ENCODE measurements at regions not wholly inside any gene's neighbourhood (a gene's known extent, or its start where the extent isn't known, plus 50 kb on each side); places are given as distances from the start of the nearest gene placed in this dataset.

DNA sequence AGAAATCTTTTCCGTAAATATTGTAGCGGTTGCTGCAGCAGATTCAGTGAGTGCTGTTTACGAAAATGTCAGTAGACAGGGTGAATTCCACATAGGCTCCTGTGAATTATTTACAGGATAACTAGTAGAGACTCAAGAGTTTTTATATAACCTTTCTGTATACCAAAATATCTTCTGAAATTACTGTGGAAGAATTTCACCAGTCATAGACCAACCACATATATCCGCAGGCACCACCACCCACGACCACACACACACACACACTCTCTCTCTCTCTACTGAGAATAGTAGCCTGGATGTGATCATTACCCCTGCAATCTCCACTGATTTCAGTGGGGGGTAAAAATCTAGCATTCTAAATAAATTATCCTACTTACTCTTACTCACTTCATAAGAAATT, 341.8 kb downstream of the RBM43 start:
- no peaks in the 10 kb centered on the region for H3K9me3 ChIP-seq (replicated peaks; ENCODE audit: control insufficient read depth, insufficient read depth, low read length)
- no peaks in the 10 kb centered on the region for H4K20me1 ChIP-seq (replicated peaks; ENCODE audit: control insufficient read depth, extremely low read depth, insufficient read depth, low read length)
- H3K27me3 ChIP-seq (ENCODE audit: control insufficient read depth in 2 of 2, insufficient read depth in 2 of 2, low read length in 2 of 2): no peaks in the 10 kb centered on the region
- dilution Hi-C loops (cut with MboI; ENCODE audit: extremely low pct_ligation_motif_present, low sequenced_read_pairs) (no loop called here), intact Hi-C loops (cut with micrococcal nuclease) (no loop called here)
- BruUV-seq (replicated peaks): no TSS peak
- H3K9me1 ChIP-seq (replicated peaks; ENCODE audit: control insufficient read depth, extremely low read depth, insufficient read depth, low read length): no peaks in the 10 kb centered on the region
- no peak overlapping the region for H3K27ac ChIP-seq (ENCODE audit: insufficient read depth, low read depth, low read length)
- no peaks in the 10 kb centered on the region for H3K79me2 ChIP-seq (ENCODE audit: control insufficient read depth, insufficient read depth, low read length)
- DNase-seq (ENCODE audit: low read depth, low spot score) (no peak), FAIRE-seq (no peak)
- no peak overlapping the region for H3K9ac ChIP-seq (replicated peaks; ENCODE audit: extremely low read depth, insufficient read depth, low read length)
- no peaks in the 10 kb centered on the region for H3K4me1 ChIP-seq (ENCODE audit: control insufficient read depth, extremely low read depth, insufficient read depth, low read length)
- no peaks in the 10 kb centered on the region for H3K36me3 ChIP-seq (ENCODE audit: control insufficient read depth in 2 of 2, extremely low read depth in 1 of 2, insufficient read depth in 2 of 2, low read length in 2 of 2)
- H2AFZ ChIP-seq (ENCODE audit: low read depth, low read length): no peak overlapping the region
- no peak overlapping the region for H3K4me2 ChIP-seq (ENCODE audit: insufficient read depth, low read length)
- no peak overlapping the region for H3K4me3 ChIP-seq (replicated peaks in 1 of 3; ENCODE audit: insufficient read depth in 1 of 3, low read depth in 1 of 3, low read length in 3 of 3)
- POLR2A ChIA-PET: no interaction called here
- CTCF ChIA-PET: no interaction called here
- TF ChIP-seq, protein P1, sequence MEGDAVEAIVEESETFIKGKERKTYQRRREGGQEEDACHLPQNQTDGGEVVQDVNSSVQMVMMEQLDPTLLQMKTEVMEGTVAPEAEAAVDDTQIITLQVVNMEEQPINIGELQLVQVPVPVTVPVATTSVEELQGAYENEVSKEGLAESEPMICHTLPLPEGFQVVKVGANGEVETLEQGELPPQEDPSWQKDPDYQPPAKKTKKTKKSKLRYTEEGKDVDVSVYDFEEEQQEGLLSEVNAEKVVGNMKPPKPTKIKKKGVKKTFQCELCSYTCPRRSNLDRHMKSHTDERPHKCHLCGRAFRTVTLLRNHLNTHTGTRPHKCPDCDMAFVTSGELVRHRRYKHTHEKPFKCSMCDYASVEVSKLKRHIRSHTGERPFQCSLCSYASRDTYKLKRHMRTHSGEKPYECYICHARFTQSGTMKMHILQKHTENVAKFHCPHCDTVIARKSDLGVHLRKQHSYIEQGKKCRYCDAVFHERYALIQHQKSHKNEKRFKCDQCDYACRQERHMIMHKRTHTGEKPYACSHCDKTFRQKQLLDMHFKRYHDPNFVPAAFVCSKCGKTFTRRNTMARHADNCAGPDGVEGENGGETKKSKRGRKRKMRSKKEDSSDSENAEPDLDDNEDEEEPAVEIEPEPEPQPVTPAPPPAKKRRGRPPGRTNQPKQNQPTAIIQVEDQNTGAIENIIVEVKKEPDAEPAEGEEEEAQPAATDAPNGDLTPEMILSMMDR (IDR thresholded peaks at IDR 0.05; ENCODE audit: extremely low read depth in 1 of 2, insufficient read depth in 1 of 2, low read depth in 1 of 2, low read length in 2 of 2): no peak
- TF ChIP-seq POLR2AphosphoS5 (IDR thresholded peaks at IDR 0.05; ENCODE audit: insufficient read depth, low read depth, low read length): no peak
- TF ChIP-seq FOS (IDR thresholded peaks at IDR 0.05; ENCODE audit: borderline replicate concordance, insufficient read depth, low read length): no peak
- no peak for TF ChIP-seq GATA2 (IDR thresholded peaks at IDR 0.05; ENCODE audit: insufficient read depth, insufficient read length, low read depth, low read length)
- no peak for TF ChIP-seq MYC (IDR thresholded peaks at IDR 0.05; ENCODE audit: low read depth, low read length)
- no peak for TF ChIP-seq MAX (IDR thresholded peaks at IDR 0.05; ENCODE audit: insufficient read depth, insufficient read length)
- TF ChIP-seq JUN (IDR thresholded peaks at IDR 0.05; ENCODE audit: borderline replicate concordance, insufficient read depth, insufficient read length, low read depth): no peak
- no peak for TF ChIP-seq EZH2 (IDR thresholded peaks at IDR 0.05; ENCODE audit: borderline replicate concordance, low read depth, low read length, severe bottlenecking)
- no peak for TF ChIP-seq POLR2A (IDR thresholded peaks at IDR 0.05; ENCODE audit: low read depth, low read length)

Measured in endothelial cell of umbilical vein (primary cell).